ENCODE measurements at regions not wholly inside any gene's neighbourhood (a gene's known extent, or its start where the extent isn't known, plus 50 kb on each side); places are given as distances from the start of the nearest gene placed in this dataset.

DNA sequence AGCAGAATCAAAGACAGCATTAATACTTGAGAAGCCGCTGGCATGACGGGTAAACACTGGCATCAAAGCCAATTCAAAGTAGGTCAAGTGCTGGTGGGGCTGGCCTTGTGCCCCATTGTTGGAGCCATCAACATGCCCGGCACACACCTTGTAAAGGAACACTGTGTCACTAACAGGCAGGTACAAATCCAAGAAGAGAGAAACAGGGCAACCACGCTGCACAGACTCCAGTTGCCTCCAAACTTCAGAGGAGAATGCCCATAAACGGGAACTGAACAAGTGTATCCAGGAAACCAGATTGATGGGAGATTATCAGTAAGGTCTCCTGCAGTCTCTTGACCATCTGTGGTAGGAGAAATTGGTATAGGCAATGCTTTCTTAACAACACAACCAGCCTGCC is 127.0 kb upstream of the STXBP5 start (continued):
- TF ChIP-seq PHF5A (CRISPR knock-in tag; IDR thresholded peaks at IDR 0.05; ENCODE audit: low read depth, unreplicated experiment) (no peak), ZNF780A (CRISPR knock-in tag; IDR thresholded peaks at IDR 0.05) (no peak), ZNF569 (CRISPR knock-in tag; IDR thresholded peaks at IDR 0.05; ENCODE audit: borderline replicate concordance) (no peak), ZNF75D (CRISPR knock-in tag; IDR thresholded peaks at IDR 0.05; ENCODE audit: borderline replicate concordance) (no peak), ZNF451 (CRISPR knock-in tag; IDR thresholded peaks at IDR 0.05) (no peak), SOX13 (IDR thresholded peaks at IDR 0.05) (no peak), SOX13 (CRISPR knock-in tag; conservative IDR thresholded peaks at IDR 0.05 in 1 of 2, IDR thresholded peaks at IDR 0.05 in 1 of 2) (no peak), NBN (conservative IDR thresholded peaks at IDR 0.05) (no peak), TFDP1 (CRISPR knock-in tag; IDR thresholded peaks at IDR 0.05; ENCODE audit: borderline replicate concordance) (no peak), ZNF598 (CRISPR knock-in tag; IDR thresholded peaks at IDR 0.05; ENCODE audit: borderline replicate concordance) (no peak), ZNF121 (CRISPR knock-in tag; IDR thresholded peaks at IDR 0.05) (no peak), BRCA1 (CRISPR knock-in tag; IDR thresholded peaks at IDR 0.05) (no peak), ZNF792 (CRISPR knock-in tag; IDR thresholded peaks at IDR 0.05) (no peak), TGIF2 (CRISPR knock-in tag; IDR thresholded peaks at IDR 0.05) (no peak)
- TF ChIP-seq, protein P1, sequence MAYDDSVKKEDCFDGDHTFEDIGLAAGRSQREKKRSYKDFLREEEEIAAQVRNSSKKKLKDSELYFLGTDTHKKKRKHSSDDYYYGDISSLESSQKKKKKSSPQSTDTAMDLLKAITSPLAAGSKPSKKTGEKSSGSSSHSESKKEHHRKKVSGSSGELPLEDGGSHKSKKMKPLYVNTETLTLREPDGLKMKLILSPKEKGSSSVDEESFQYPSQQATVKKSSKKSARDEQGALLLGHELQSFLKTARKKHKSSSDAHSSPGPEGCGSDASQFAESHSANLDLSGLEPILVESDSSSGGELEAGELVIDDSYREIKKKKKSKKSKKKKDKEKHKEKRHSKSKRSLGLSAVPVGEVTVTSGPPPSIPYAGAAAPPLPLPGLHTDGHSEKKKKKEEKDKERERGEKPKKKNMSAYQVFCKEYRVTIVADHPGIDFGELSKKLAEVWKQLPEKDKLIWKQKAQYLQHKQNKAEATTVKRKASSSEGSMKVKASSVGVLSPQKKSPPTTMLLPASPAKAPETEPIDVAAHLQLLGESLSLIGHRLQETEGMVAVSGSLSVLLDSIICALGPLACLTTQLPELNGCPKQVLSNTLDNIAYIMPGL (CRISPR knock-in tag; IDR thresholded peaks at IDR 0.05; ENCODE audit: borderline replicate concordance in 1 of 2, low read depth in 1 of 2), result no peak
